ENCODE measurements at regions not wholly inside any gene's neighbourhood (a gene's known extent, or its start where the extent isn't known, plus 50 kb on each side); places are given as distances from the start of the nearest gene placed in this dataset.

GRCh38 chr18:26662996-26663395, 114.6 kb upstream of the KCTD1 start:
- H3K36me3 Mint-ChIP-seq, result peaks cover 0 to 3% (median 0%) of the 10 kb centered on the region in 3 donors
- H3K27ac Mint-ChIP-seq, result no peak overlapping the region
- H3K4me3 Mint-ChIP-seq, result no peak overlapping the region
- H3K27me3 Mint-ChIP-seq (ENCODE audit: low read depth in 3 of 3), result peaks cover 2 to 21% (median 6%) of the 10 kb centered on the region in 3 donors
- H3K9me3 Mint-ChIP-seq, result peaks cover 0 to 7% (median 0%) of the 10 kb centered on the region in 6 donors
- H3K4me1 Mint-ChIP-seq, result no peaks in the 10 kb centered on the region
- no peak for DNase-seq

DNA sequence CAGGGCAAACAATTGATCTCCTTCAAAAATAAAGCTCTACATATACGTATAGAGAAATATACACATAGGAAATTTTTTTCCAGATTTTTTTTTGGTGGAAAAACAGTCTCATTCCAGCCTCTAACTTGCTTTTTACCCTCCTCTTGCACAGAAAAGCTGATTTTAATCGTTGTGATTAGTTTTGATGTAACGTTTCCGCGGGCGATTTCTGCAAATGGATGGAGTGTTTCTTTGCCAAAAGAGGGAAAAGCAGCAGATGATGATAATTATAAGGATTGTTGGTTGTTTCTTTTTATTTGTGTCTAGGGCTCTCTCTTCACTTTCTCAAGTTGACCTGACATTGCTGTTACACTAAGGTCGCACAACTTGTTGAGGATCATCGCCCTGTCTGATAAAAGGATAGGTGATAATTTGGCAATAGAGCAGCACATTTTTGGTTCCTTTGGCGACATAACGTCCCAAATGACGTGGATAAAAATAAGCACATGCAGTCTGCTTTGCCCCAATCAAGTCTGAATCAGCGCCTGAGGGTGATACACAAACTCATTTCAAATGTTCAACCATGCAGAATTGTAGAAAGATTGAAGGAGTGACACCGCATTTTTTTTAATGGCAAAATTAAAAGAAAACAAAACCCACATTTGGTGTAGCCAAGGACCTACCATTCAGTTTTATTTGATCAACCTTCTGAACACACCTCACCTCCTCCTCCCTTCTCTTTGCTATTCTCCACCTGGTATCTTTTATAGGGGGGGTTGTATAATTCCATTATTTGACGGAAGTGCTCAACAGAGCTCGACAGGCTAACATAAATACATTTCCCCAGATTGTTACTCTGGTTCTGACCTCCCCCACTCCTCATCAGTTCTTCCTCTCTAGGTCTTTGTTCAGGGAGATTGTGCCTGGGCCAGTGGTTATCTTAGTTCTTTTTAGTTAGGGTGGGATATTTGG, 109.6 kb upstream of the KCTD1 start:
- peaks cover 0 to 14% (median 0%) of the 10 kb centered on the region in 6 donors for H3K9me3 Mint-ChIP-seq
- H3K27me3 Mint-ChIP-seq (ENCODE audit: low read depth in 3 of 3), result peaks cover 9 to 44% (median 21%) of the 10 kb centered on the region in 3 donors
- peak overlapping the region; percentile 7 to 75 (median 72) for H3K4me3 Mint-ChIP-seq
- DNase-seq, result no peak
- peaks cover 7% of the 10 kb centered on the region in 2 donors for H3K4me1 Mint-ChIP-seq
- peaks cover 0 to 10% (median 0%) of the 10 kb centered on the region in 3 donors for H3K36me3 Mint-ChIP-seq
- H3K27ac Mint-ChIP-seq, result no peak overlapping the region

DNA sequence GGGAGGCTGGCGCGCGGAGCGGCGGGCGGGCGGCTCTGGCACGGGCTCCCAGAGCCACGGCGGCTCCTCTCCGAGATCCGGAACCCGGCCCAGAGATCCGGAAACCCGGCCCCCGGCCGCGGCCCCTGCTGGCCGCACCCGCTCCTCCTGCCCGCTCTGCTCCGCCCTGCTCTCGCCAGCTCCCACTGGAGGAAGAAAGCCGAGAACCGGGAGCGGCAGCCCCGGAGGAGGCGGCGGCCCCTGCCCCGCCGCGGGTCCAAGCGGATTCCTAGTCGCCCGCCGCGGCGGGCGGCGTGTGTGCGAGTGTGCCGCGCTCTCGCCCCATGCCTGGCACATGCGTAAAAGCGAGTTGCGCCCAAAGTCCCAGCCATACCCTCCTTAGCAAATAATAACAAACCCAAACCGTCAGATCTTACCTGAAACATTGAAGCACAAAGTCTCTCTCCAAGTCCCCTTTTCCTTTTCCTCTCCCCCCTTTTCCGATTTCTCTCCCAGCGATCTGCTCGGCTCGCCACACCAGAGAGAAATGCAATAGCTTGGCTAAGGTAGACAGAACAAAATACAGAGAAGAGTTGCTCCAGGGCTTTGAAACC, 108.7 kb upstream of the KCTD1 start:
- H3K27me3 Mint-ChIP-seq (ENCODE audit: low read depth in 3 of 3), result peaks cover 9 to 44% (median 21%) of the 10 kb centered on the region in 3 donors
- H3K36me3 Mint-ChIP-seq, result peaks cover 0 to 10% (median 0%) of the 10 kb centered on the region in 3 donors
- no peak overlapping the region for H3K27ac Mint-ChIP-seq
- peaks cover 0 to 14% (median 0%) of the 10 kb centered on the region in 6 donors for H3K9me3 Mint-ChIP-seq
- peak overlapping the region; percentile 7 to 75 (median 72) for H3K4me3 Mint-ChIP-seq
- DNase-seq, result no peak
- peaks cover 7% of the 10 kb centered on the region in 2 donors for H3K4me1 Mint-ChIP-seq

DNA sequence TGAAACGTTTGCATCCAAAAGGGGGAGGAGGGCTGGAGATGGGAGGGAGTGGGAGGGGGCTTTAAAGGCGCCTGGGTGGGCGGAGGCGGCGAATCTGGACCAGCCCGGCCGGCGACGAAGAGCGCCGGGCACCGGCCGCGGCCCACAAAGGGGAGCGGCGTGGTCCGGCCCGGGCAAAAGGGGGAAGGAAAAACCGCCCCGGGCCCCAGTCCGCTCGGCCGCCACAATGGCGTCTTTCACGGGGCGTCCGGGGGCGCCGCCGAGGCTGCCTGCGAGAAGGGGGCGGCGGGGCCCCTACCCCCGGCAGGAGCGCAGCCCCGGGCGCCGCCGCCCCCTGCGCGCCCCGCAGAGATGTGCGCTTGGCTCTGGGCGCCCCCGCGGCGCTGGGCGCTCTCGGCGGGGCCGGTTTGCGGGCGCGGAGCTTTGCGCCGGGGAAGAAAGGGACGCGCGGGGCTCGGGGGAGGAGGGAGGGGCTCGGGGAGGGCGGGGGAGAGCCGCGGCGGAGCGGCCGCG, 108.1 kb upstream of the KCTD1 start:
- Mint-ChIP-seq H3K27me3 (ENCODE audit: low read depth in 3 of 3) (peaks cover 9 to 44% (median 21%) of the 10 kb centered on the region in 3 donors), H3K36me3 (peaks cover 0 to 10% (median 0%) of the 10 kb centered on the region in 3 donors), H3K4me3 (no peak overlapping the region), H3K4me1 (peaks cover 7% of the 10 kb centered on the region in 2 donors), H3K27ac (no peak overlapping the region), H3K9me3 (peaks cover 0 to 14% (median 0%) of the 10 kb centered on the region in 6 donors)
- no peak for DNase-seq

- H3K9me3 Mint-ChIP-seq, result peaks cover 0 to 14% (median 0%) of the 10 kb centered on the region in 6 donors
- peaks cover 7% of the 10 kb centered on the region in 2 donors for H3K4me1 Mint-ChIP-seq
- peak overlapping the region in 2 of 5 donors; percentile 26 to 49 for H3K4me3 Mint-ChIP-seq
- no peak for DNase-seq
- peaks cover 9 to 46% (median 21%) of the 10 kb centered on the region in 3 donors for H3K27me3 Mint-ChIP-seq (ENCODE audit: low read depth in 3 of 3)
- H3K36me3 Mint-ChIP-seq, result peaks cover 0 to 10% (median 0%) of the 10 kb centered on the region in 3 donors
- no peak overlapping the region for H3K27ac Mint-ChIP-seq
These were observed 107.4 kb upstream of the KCTD1 start for GRCh38 chr18:26655525-26656430.

DNA sequence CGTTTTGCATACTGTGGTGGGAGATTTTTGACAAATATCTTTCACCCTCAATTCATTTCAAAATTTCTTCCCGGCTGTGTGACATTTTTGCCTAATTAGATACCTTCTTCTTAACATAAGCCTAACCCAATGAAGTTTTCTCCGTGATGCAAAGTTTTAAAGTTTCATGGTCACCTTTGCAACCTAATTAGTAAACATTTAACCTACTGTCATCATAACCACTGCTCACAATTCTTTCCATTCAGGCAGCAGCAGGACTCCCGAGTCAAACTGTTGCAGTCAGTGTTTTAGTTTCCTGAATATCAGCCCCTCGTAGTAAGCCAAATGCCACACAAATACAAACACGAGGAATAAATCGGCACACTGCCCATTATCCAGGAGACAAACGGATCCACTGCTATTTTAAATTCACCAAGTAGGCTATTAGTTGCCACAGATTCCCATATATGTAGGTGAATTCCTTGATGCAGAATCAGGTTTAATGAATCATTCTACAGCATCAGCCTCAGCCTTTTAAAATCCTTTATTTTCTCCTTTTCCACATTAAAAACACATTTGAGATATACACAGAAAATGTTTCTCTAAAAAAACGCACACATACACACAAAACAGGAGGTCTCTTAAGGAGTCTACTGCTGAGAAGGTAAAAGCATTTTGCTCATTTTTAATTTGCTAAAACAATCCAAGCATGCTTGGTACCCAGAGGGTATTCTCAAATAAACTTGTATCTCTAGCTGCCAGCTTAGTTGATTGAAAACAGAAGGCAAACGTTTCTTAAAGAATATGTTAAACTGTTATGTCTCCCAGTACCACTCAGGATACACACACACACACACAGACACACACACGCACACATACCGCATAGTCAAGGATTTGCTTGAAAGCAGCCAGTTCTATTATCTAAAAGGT, 106.5 kb upstream of the KCTD1 start:
- DNase-seq, result no peak
- H3K27me3 Mint-ChIP-seq (ENCODE audit: low read depth in 3 of 3), result peaks cover 9 to 46% (median 23%) of the 10 kb centered on the region in 3 donors
- H3K4me1 Mint-ChIP-seq, result peaks cover 7% of the 10 kb centered on the region in 2 donors
- H3K27ac Mint-ChIP-seq, result no peak overlapping the region
- peaks cover 0 to 14% (median 0%) of the 10 kb centered on the region in 6 donors for H3K9me3 Mint-ChIP-seq
- peak overlapping the region in 2 of 5 donors; percentile 26 to 49 for H3K4me3 Mint-ChIP-seq
- H3K36me3 Mint-ChIP-seq, result peaks cover 0 to 10% (median 0%) of the 10 kb centered on the region in 3 donors

- no peak overlapping the region for H3K4me3 Mint-ChIP-seq
- peaks cover 7% of the 10 kb centered on the region in 2 donors for H3K4me1 Mint-ChIP-seq
- peaks cover 0 to 14% (median 0%) of the 10 kb centered on the region in 6 donors for H3K9me3 Mint-ChIP-seq
- no peak overlapping the region for H3K27ac Mint-ChIP-seq
- peaks cover 0 to 7% (median 0%) of the 10 kb centered on the region in 3 donors for H3K36me3 Mint-ChIP-seq
- H3K27me3 Mint-ChIP-seq (ENCODE audit: low read depth in 3 of 3), result peaks cover 11 to 42% (median 23%) of the 10 kb centered on the region in 3 donors
- no peak for DNase-seq
These were observed 105.7 kb upstream of the KCTD1 start for GRCh38 chr18:26653943-26654615.

DNA sequence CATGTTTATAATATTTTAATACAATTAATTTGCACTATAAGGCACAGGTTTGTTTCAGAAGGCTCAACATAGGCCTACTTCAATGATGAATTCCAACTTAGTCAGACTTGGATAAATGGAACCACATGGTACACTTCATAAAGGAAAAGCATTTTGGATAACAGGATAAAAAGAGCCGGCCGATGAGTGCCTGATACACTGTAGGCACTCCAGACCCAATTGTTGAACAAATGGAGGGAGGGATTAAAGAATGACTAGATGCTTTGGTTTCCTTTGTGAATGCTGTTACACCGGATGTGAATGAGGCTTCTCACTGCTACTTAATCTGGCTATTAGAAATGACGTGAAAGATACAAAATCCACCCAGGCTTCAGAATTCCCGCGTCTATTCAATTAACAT, 104.1 kb upstream of the KCTD1 start:
- H3K36me3 Mint-ChIP-seq, result peaks cover 0 to 3% (median 0%) of the 10 kb centered on the region in 3 donors
- H3K9me3 Mint-ChIP-seq, result peaks cover 0 to 3% (median 0%) of the 10 kb centered on the region in 6 donors
- no peak overlapping the region for H3K4me3 Mint-ChIP-seq
- H3K27ac Mint-ChIP-seq, result no peak overlapping the region
- no peak for DNase-seq
- H3K4me1 Mint-ChIP-seq, result peaks cover 4% of the 10 kb centered on the region in 2 donors
- peaks cover 8 to 27% (median 21%) of the 10 kb centered on the region in 3 donors for H3K27me3 Mint-ChIP-seq (ENCODE audit: low read depth in 3 of 3)

GRCh38 chr18:26650310-26651268, 102.2 kb upstream of the KCTD1 start:
- no peak for DNase-seq
- H3K4me1 Mint-ChIP-seq, result no peaks in the 10 kb centered on the region
- H3K4me3 Mint-ChIP-seq, result no peak overlapping the region
- H3K27ac Mint-ChIP-seq, result no peak overlapping the region
- H3K9me3 Mint-ChIP-seq, result peaks cover 0 to 1% (median 0%) of the 10 kb centered on the region in 6 donors
- no peaks in the 10 kb centered on the region for H3K36me3 Mint-ChIP-seq
- H3K27me3 Mint-ChIP-seq (ENCODE audit: low read depth in 3 of 3), result peaks cover 4 to 22% (median 17%) of the 10 kb centered on the region in 3 donors

GRCh38 chr18:26649193-26649543, 100.8 kb upstream of the KCTD1 start:
- peaks cover 4 to 15% (median 10%) of the 10 kb centered on the region in 3 donors for H3K27me3 Mint-ChIP-seq (ENCODE audit: low read depth in 3 of 3)

More at GRCh38 chr18:26649193-26649543, 100.8 kb upstream of the KCTD1 start:
- no peak for DNase-seq
- peaks cover 0 to 1% (median 0%) of the 10 kb centered on the region in 6 donors for H3K9me3 Mint-ChIP-seq
- no peaks in the 10 kb centered on the region for H3K4me1 Mint-ChIP-seq
- no peak overlapping the region for H3K4me3 Mint-ChIP-seq
- H3K27ac Mint-ChIP-seq, result no peak overlapping the region
- H3K36me3 Mint-ChIP-seq, result no peaks in the 10 kb centered on the region

Data from immature natural killer cell (primary cell).